Upper lobe of left lung (tissue), 4 donors: ENCODE measurements at regions not wholly inside any gene's neighbourhood (a gene's known extent, or its start where the extent isn't known, plus 50 kb on each side); places are given as distances from the start of the nearest gene placed in this dataset.

ENCODE experiments used
- POLR2A ChIP-seq, 4 donors: fragments of 450-650 bp; IDR thresholded peaks; one replicate each; pipeline ENCODE4 v1.5.1; 2016 to 2017; ENCODE audit warnings: antibody characterized with exemption in 4 of 4, mild to moderate bottlenecking in 2 of 4
- TF ChIP-seq, protein P1 (sequence below), 6 experiments: fragments of 450-650 bp in 4 of 6; fragments of 200-600 bp in 2 of 6; sonication (generic) in 2 of 6; IDR thresholded peaks; one replicate each; pipeline ENCODE4 v1.5.1; 2016 to 2019; ENCODE audit warnings: antibody characterized with exemption in 6 of 6

DNA sequence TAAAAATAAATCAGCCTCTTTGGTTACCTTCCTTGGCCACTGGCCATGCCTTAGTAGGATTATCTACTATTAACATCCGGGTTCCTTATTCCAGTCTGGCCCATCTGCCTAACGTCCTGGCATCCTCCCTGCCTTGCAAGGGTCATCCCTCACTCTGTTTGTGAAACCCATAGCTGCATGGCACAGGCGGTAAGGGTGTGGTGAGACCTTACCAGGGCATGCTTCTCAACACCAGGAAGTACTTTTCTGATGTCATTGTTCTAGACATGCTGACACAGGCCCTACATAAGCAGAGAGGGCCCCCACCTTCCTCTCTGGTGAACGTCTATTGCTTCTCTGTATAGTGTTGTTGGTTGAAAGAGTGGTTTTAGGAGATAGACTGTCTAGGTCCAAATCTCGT, 296.8 kb upstream of the SPRED2 start:
- TF ChIP-seq, protein P1, sequence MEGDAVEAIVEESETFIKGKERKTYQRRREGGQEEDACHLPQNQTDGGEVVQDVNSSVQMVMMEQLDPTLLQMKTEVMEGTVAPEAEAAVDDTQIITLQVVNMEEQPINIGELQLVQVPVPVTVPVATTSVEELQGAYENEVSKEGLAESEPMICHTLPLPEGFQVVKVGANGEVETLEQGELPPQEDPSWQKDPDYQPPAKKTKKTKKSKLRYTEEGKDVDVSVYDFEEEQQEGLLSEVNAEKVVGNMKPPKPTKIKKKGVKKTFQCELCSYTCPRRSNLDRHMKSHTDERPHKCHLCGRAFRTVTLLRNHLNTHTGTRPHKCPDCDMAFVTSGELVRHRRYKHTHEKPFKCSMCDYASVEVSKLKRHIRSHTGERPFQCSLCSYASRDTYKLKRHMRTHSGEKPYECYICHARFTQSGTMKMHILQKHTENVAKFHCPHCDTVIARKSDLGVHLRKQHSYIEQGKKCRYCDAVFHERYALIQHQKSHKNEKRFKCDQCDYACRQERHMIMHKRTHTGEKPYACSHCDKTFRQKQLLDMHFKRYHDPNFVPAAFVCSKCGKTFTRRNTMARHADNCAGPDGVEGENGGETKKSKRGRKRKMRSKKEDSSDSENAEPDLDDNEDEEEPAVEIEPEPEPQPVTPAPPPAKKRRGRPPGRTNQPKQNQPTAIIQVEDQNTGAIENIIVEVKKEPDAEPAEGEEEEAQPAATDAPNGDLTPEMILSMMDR (IDR thresholded peaks at IDR 0.05), result no peak
- no peak for TF ChIP-seq POLR2A (IDR thresholded peaks at IDR 0.05)
